ENCODE measurements at regions not wholly inside any gene's neighbourhood (a gene's known extent, or its start where the extent isn't known, plus 50 kb on each side); places are given as distances from the start of the nearest gene placed in this dataset.

GRCh38 chr20:48285656-48286055 lies 500.4 kb upstream of the SULF2 start:
- Histone ChIP-seq H3K9me3 (ENCODE audit: control insufficient read depth in 1 of 2, low read length in 2 of 2) (no peaks in the 10 kb centered on the region), H3K4me1 (ENCODE audit: control insufficient read depth in 1 of 2, insufficient read depth in 2 of 2, low read length in 2 of 2) (peaks cover 34% of the 10 kb centered on the region in 2 donors), H3K27me3 (ENCODE audit: control insufficient read depth in 1 of 2, insufficient read depth in 2 of 2, low read length in 2 of 2) (peaks cover 0 to 3% of the 10 kb centered on the region in 2 donors), H3K4me3 (ENCODE audit: low read depth in 1 of 2, low read length in 2 of 2) (no peak overlapping the region), H3K27ac (ENCODE audit: low read depth, low read length) (no peak overlapping the region), H3K9ac (ENCODE audit: low read depth in 1 of 2, low read length in 2 of 2) (no peak overlapping the region), H3K36me3 (ENCODE audit: control insufficient read depth in 1 of 2, insufficient read depth in 2 of 2, low read length in 2 of 2) (no peaks in the 10 kb centered on the region)

DNA sequence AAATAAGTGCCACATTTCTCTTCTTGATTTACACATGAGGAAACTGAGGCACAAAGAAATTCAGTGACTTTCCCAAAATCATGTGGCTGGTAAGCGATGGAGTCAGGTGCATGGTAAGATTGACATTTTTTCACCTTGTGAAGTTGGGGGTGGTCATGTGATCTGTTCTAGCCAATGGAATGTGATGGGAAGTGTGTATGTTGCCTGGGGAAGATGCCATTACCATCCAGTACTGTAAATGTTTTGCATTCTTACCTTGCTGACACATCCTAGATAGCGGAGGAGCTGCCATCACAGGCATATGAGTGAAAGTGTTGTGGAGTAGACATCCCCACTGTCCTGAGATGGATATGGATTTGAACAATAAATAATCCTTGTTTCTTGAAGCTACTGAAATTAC lies 499.6 kb upstream of the SULF2 start:
- no peak overlapping the region for H3K27ac ChIP-seq (ENCODE audit: low read depth, low read length)
- H3K9ac ChIP-seq (ENCODE audit: low read depth in 1 of 2, low read length in 2 of 2), result no peak overlapping the region
- peaks cover 34% of the 10 kb centered on the region in 2 donors for H3K4me1 ChIP-seq (ENCODE audit: control insufficient read depth in 1 of 2, insufficient read depth in 2 of 2, low read length in 2 of 2)
- peaks cover 0 to 3% of the 10 kb centered on the region in 2 donors for H3K27me3 ChIP-seq (ENCODE audit: control insufficient read depth in 1 of 2, insufficient read depth in 2 of 2, low read length in 2 of 2)
- no peak overlapping the region for H3K4me3 ChIP-seq (ENCODE audit: low read depth in 1 of 2, low read length in 2 of 2)
- no peaks in the 10 kb centered on the region for H3K36me3 ChIP-seq (ENCODE audit: control insufficient read depth in 1 of 2, insufficient read depth in 2 of 2, low read length in 2 of 2)
- H3K9me3 ChIP-seq (ENCODE audit: control insufficient read depth in 1 of 2, low read length in 2 of 2), result no peaks in the 10 kb centered on the region

- Histone ChIP-seq H3K4me3 (ENCODE audit: low read depth in 1 of 2, low read length in 2 of 2) (no peak overlapping the region), H3K27me3 (ENCODE audit: control insufficient read depth in 1 of 2, insufficient read depth in 2 of 2, low read length in 2 of 2) (peaks cover 0 to 3% of the 10 kb centered on the region in 2 donors), H3K9me3 (ENCODE audit: control insufficient read depth in 1 of 2, low read length in 2 of 2) (no peaks in the 10 kb centered on the region), H3K27ac (ENCODE audit: low read depth, low read length) (no peak overlapping the region), H3K4me1 (ENCODE audit: control insufficient read depth in 1 of 2, insufficient read depth in 2 of 2, low read length in 2 of 2) (peaks cover 34% of the 10 kb centered on the region in 2 donors), H3K9ac (ENCODE audit: low read depth in 1 of 2, low read length in 2 of 2) (no peak overlapping the region), H3K36me3 (ENCODE audit: control insufficient read depth in 1 of 2, insufficient read depth in 2 of 2, low read length in 2 of 2) (no peaks in the 10 kb centered on the region)
Observed at GRCh38 chr20:48284315-48284714, 499.0 kb upstream of the SULF2 start.

- peaks cover 34% of the 10 kb centered on the region in 2 donors for H3K4me1 ChIP-seq (ENCODE audit: control insufficient read depth in 1 of 2, insufficient read depth in 2 of 2, low read length in 2 of 2)
- no peak overlapping the region for H3K27ac ChIP-seq (ENCODE audit: low read depth, low read length)
- H3K9ac ChIP-seq (ENCODE audit: low read depth in 1 of 2, low read length in 2 of 2), result no peak overlapping the region
- H3K9me3 ChIP-seq (ENCODE audit: control insufficient read depth in 1 of 2, low read length in 2 of 2), result no peaks in the 10 kb centered on the region
- peaks cover 0 to 3% of the 10 kb centered on the region in 2 donors for H3K27me3 ChIP-seq (ENCODE audit: control insufficient read depth in 1 of 2, insufficient read depth in 2 of 2, low read length in 2 of 2)
- no peak overlapping the region for H3K4me3 ChIP-seq (ENCODE audit: low read depth in 1 of 2, low read length in 2 of 2)
- H3K36me3 ChIP-seq (ENCODE audit: control insufficient read depth in 1 of 2, insufficient read depth in 2 of 2, low read length in 2 of 2), result no peaks in the 10 kb centered on the region
Observed at GRCh38 chr20:48283470-48284110, 498.3 kb upstream of the SULF2 start.

GRCh38 chr20:48282591-48283228 lies 497.4 kb upstream of the SULF2 start:
- no peaks in the 10 kb centered on the region for H3K36me3 ChIP-seq (ENCODE audit: control insufficient read depth in 1 of 2, insufficient read depth in 2 of 2, low read length in 2 of 2)
- H3K27ac ChIP-seq (ENCODE audit: low read depth, low read length), result no peak overlapping the region
- no peak overlapping the region for H3K4me3 ChIP-seq (ENCODE audit: low read depth in 1 of 2, low read length in 2 of 2)
- H3K4me1 ChIP-seq (ENCODE audit: control insufficient read depth in 1 of 2, insufficient read depth in 2 of 2, low read length in 2 of 2), result peaks cover 33 to 34% of the 10 kb centered on the region in 2 donors
- H3K9ac ChIP-seq (ENCODE audit: low read depth in 1 of 2, low read length in 2 of 2), result no peak overlapping the region
- peaks cover 0 to 3% of the 10 kb centered on the region in 2 donors for H3K27me3 ChIP-seq (ENCODE audit: control insufficient read depth in 1 of 2, insufficient read depth in 2 of 2, low read length in 2 of 2)
- H3K9me3 ChIP-seq (ENCODE audit: control insufficient read depth in 1 of 2, low read length in 2 of 2), result no peaks in the 10 kb centered on the region

- no peaks in the 10 kb centered on the region for H3K9me3 ChIP-seq (ENCODE audit: control insufficient read depth in 1 of 2, low read length in 2 of 2)
- no peak overlapping the region for H3K27ac ChIP-seq (ENCODE audit: low read depth, low read length)
- H3K27me3 ChIP-seq (ENCODE audit: control insufficient read depth in 1 of 2, insufficient read depth in 2 of 2, low read length in 2 of 2), result peaks cover 0 to 3% of the 10 kb centered on the region in 2 donors
- no peak overlapping the region for H3K9ac ChIP-seq (ENCODE audit: low read depth in 1 of 2, low read length in 2 of 2)
- H3K4me3 ChIP-seq (ENCODE audit: low read depth in 1 of 2, low read length in 2 of 2), result no peak overlapping the region
- H3K4me1 ChIP-seq (ENCODE audit: control insufficient read depth in 1 of 2, insufficient read depth in 2 of 2, low read length in 2 of 2), result peaks cover 21 to 23% of the 10 kb centered on the region in 2 donors
- H3K36me3 ChIP-seq (ENCODE audit: control insufficient read depth in 1 of 2, insufficient read depth in 2 of 2, low read length in 2 of 2), result no peaks in the 10 kb centered on the region
Observed at GRCh38 chr20:48281501-48281900, 496.2 kb upstream of the SULF2 start.

- no peaks in the 10 kb centered on the region for H3K36me3 ChIP-seq (ENCODE audit: control insufficient read depth in 1 of 2, insufficient read depth in 2 of 2, low read length in 2 of 2)
- H3K27me3 ChIP-seq (ENCODE audit: control insufficient read depth in 1 of 2, insufficient read depth in 2 of 2, low read length in 2 of 2), result peaks cover 0 to 3% of the 10 kb centered on the region in 2 donors
- no peak overlapping the region for H3K9ac ChIP-seq (ENCODE audit: low read depth in 1 of 2, low read length in 2 of 2)
- H3K4me3 ChIP-seq (ENCODE audit: low read depth in 1 of 2, low read length in 2 of 2), result no peak overlapping the region
- no peak overlapping the region for H3K27ac ChIP-seq (ENCODE audit: low read depth, low read length)
- peaks cover 13 to 22% of the 10 kb centered on the region in 2 donors for H3K4me1 ChIP-seq (ENCODE audit: control insufficient read depth in 1 of 2, insufficient read depth in 2 of 2, low read length in 2 of 2)
- no peaks in the 10 kb centered on the region for H3K9me3 ChIP-seq (ENCODE audit: control insufficient read depth in 1 of 2, low read length in 2 of 2)
Observed at GRCh38 chr20:48278961-48279481, 493.7 kb upstream of the SULF2 start.

GRCh38 chr20:48277266-48277665 lies 492.0 kb upstream of the SULF2 start:
- no peaks in the 10 kb centered on the region for H3K9me3 ChIP-seq (ENCODE audit: control insufficient read depth in 1 of 2, low read length in 2 of 2)
- no peak overlapping the region for H3K27ac ChIP-seq (ENCODE audit: low read depth, low read length)
- H3K27me3 ChIP-seq (ENCODE audit: control insufficient read depth in 1 of 2, insufficient read depth in 2 of 2, low read length in 2 of 2), result peaks cover 0 to 7% of the 10 kb centered on the region in 2 donors
- no peak overlapping the region for H3K4me3 ChIP-seq (ENCODE audit: low read depth in 1 of 2, low read length in 2 of 2)
- no peak overlapping the region for H3K9ac ChIP-seq (ENCODE audit: low read depth in 1 of 2, low read length in 2 of 2)
- H3K4me1 ChIP-seq (ENCODE audit: control insufficient read depth in 1 of 2, insufficient read depth in 2 of 2, low read length in 2 of 2), result peaks cover 5 to 6% of the 10 kb centered on the region in 2 donors
- H3K36me3 ChIP-seq (ENCODE audit: control insufficient read depth in 1 of 2, insufficient read depth in 2 of 2, low read length in 2 of 2), result no peaks in the 10 kb centered on the region

DNA sequence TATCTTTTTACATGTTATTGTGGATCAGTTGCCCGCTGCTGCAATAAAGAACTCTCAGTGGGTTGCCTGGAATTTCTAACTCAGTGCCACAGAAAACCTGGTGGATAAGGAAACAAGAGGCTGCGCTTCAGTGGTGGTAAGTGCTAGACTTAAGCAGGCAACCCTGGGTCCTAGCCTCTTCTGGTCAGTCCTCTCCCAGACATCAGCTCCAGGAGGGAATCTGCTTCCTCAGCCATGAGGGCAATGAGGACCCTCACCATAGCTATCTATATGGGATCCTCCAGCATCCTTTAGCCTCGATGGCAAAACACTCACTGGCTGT lies 490.7 kb upstream of the SULF2 start:
- Histone ChIP-seq H3K9ac (ENCODE audit: low read depth in 1 of 2, low read length in 2 of 2) (no peak overlapping the region), H3K9me3 (ENCODE audit: control insufficient read depth in 1 of 2, low read length in 2 of 2) (no peaks in the 10 kb centered on the region), H3K4me3 (ENCODE audit: low read depth in 1 of 2, low read length in 2 of 2) (no peak overlapping the region), H3K27ac (ENCODE audit: low read depth, low read length) (no peak overlapping the region), H3K36me3 (ENCODE audit: control insufficient read depth in 1 of 2, insufficient read depth in 2 of 2, low read length in 2 of 2) (no peaks in the 10 kb centered on the region), H3K27me3 (ENCODE audit: control insufficient read depth in 1 of 2, insufficient read depth in 2 of 2, low read length in 2 of 2) (peaks cover 0 to 6% of the 10 kb centered on the region in 2 donors), H3K4me1 (ENCODE audit: control insufficient read depth in 1 of 2, insufficient read depth in 2 of 2, low read length in 2 of 2) (peaks cover 5 to 6% of the 10 kb centered on the region in 2 donors)

DNA sequence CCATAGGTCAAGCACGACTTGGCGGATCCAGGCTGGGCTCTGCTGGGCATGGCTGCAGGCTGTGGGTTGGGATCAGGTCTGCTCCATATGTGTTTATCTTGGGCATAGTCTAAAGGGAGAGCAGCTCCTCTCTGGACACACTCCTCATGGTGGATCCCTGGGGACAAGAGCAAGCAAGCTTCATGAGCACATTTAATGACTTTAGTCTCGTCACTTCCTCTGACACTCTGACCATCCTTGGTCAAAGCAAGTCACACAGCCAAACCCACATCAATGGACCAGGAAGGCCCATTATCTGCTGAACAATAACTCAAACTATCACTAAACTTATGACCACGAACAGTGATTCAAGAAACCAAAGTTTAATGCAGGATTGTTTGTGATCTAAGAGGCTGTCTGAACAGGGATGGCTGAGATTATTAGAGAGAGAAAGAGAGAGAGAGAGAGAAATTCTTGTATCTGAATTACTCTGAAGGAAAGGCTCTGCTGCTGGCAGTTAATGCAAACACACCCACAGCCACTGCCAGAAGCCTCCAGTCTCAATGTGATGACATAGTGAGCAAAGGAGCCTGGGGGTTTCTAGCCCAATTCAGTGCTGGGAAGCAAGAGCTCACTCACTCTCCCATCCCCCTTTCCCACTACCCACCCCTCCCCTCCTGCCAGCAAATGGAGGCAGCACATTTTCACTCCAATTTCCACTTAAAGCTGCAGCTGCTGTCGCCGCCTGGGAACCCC lies 490.2 kb upstream of the SULF2 start:
- Histone ChIP-seq H3K9me3 (ENCODE audit: control insufficient read depth in 1 of 2, low read length in 2 of 2) (no peaks in the 10 kb centered on the region), H3K27ac (ENCODE audit: low read depth, low read length) (no peak overlapping the region), H3K27me3 (ENCODE audit: control insufficient read depth in 1 of 2, insufficient read depth in 2 of 2, low read length in 2 of 2) (peaks cover 0 to 4% of the 10 kb centered on the region in 2 donors), H3K9ac (ENCODE audit: low read depth in 1 of 2, low read length in 2 of 2) (no peak overlapping the region), H3K4me3 (ENCODE audit: low read depth in 1 of 2, low read length in 2 of 2) (no peak overlapping the region), H3K36me3 (ENCODE audit: control insufficient read depth in 1 of 2, insufficient read depth in 2 of 2, low read length in 2 of 2) (no peaks in the 10 kb centered on the region), H3K4me1 (ENCODE audit: control insufficient read depth in 1 of 2, insufficient read depth in 2 of 2, low read length in 2 of 2) (peaks cover 5 to 6% of the 10 kb centered on the region in 2 donors)
